ENCODE measurements at regions not wholly inside any gene's neighbourhood (a gene's known extent, or its start where the extent isn't known, plus 50 kb on each side); places are given as distances from the start of the nearest gene placed in this dataset.
"Not testable (repeated sequence)": the region's sequence is repeated elsewhere in the genome, so short reads cannot be mapped to it uniquely, and the experiment has no call there.

GRCh38 chr1:244322791-244323521 lies 128.8 kb downstream of the ADSS2 start:
- DNase-seq (ENCODE audit: low read depth): no peak

- no peak for DNase-seq (ENCODE audit: low read depth)
These were observed 127.4 kb downstream of the ADSS2 start for GRCh38 chr1:244324176-244324883.

- DNase-seq (ENCODE audit: low read depth): no peak
These were observed 126.5 kb downstream of the ADSS2 start for GRCh38 chr1:244325056-244325758.

- DNase-seq (ENCODE audit: low read depth): no peak
These were observed 125.0 kb downstream of the ADSS2 start for GRCh38 chr1:244326757-244327156.

- DNase-seq (ENCODE audit: low read depth): no peak
These were observed 124.2 kb downstream of the ADSS2 start for GRCh38 chr1:244327533-244327932.

- DNase-seq (ENCODE audit: low read depth): no peak
These were observed 123.2 kb downstream of the ADSS2 start for GRCh38 chr1:244328476-244328875.

GRCh38 chr1:244329591-244330317 lies 122.0 kb downstream of the ADSS2 start:
- DNase-seq (ENCODE audit: low read depth): no peak

GRCh38 chr1:244330318-244330625 lies 121.4 kb downstream of the ADSS2 start:
- no peak for DNase-seq (ENCODE audit: low read depth)

- DNase-seq (ENCODE audit: low read depth): not testable (repeated sequence)
These were observed 118.9 kb downstream of the ADSS2 start for GRCh38 chr1:244332761-244333160.

- not testable (repeated sequence) for DNase-seq (ENCODE audit: low read depth)
These were observed 117.4 kb downstream of the ADSS2 start for GRCh38 chr1:244334315-244334714.

- not testable (repeated sequence) for DNase-seq (ENCODE audit: low read depth)
These were observed 116.9 kb downstream of the ADSS2 start for GRCh38 chr1:244334842-244335241.

- no peak for DNase-seq (ENCODE audit: low read depth)
These were observed 116.3 kb downstream of the ADSS2 start for GRCh38 chr1:244335456-244335855.

GRCh38 chr1:244336232-244336899 lies 115.3 kb downstream of the ADSS2 start:
- no peak for DNase-seq (ENCODE audit: low read depth)

- no peak for DNase-seq (ENCODE audit: low read depth)
These were observed 113.9 kb downstream of the ADSS2 start for GRCh38 chr1:244337839-244338238.

- no peak for DNase-seq (ENCODE audit: low read depth)
These were observed 112.5 kb downstream of the ADSS2 start for GRCh38 chr1:244339073-244339692.

GRCh38 chr1:244339776-244340175 lies 111.9 kb downstream of the ADSS2 start:
- no peak for DNase-seq (ENCODE audit: low read depth)

GRCh38 chr1:244340396-244340795 lies 111.3 kb downstream of the ADSS2 start:
- DNase-seq (ENCODE audit: low read depth): no peak

GRCh38 chr1:244341455-244342450 lies 110.0 kb downstream of the ADSS2 start:
- no peak for DNase-seq (ENCODE audit: low read depth)

- DNase-seq (ENCODE audit: low read depth): no peak
These were observed 107.7 kb downstream of the ADSS2 start for GRCh38 chr1:244344001-244344400.
